ENCODE measurements at regions not wholly inside any gene's neighbourhood (a gene's known extent, or its start where the extent isn't known, plus 50 kb on each side); places are given as distances from the start of the nearest gene placed in this dataset.
"Not testable (repeated sequence)": the region's sequence is repeated elsewhere in the genome, so short reads cannot be mapped to it uniquely, and the experiment has no call there.

GRCh38 chr6:85010865-85011264 is 246.5 kb upstream of the TBX18 start:
- Histone ChIP-seq H3K9me3 (ENCODE audit: low read depth, low read length) (no peaks in the 10 kb centered on the region), H3K4me3 (no peak overlapping the region), H3K9ac (ENCODE audit: insufficient read length) (no peak overlapping the region), H3K36me3 (ENCODE audit: insufficient read depth, low read length) (no peaks in the 10 kb centered on the region), H3K27ac (no peak overlapping the region)
- DNase-seq (ENCODE audit: low read depth, low spot score), result no peak
- TF ChIP-seq FOXP2 (optimal IDR thresholded peaks at IDR 0.05; ENCODE audit: control extremely low read depth, extremely low read length, insufficient read depth) (no peak), EZH2 (IDR thresholded peaks at IDR 0.05) (no peak), POLR2AphosphoS5 (IDR thresholded peaks at IDR 0.05; ENCODE audit: borderline replicate concordance, low read depth, low read length) (no peak)

GRCh38 chr6:85008296-85009009 is 244.1 kb upstream of the TBX18 start:
- no peak for DNase-seq (ENCODE audit: low read depth, low spot score)
- no peaks in the 10 kb centered on the region for H3K36me3 ChIP-seq (ENCODE audit: insufficient read depth, low read length)
- no peak for TF ChIP-seq POLR2AphosphoS5 (IDR thresholded peaks at IDR 0.05; ENCODE audit: borderline replicate concordance, low read depth, low read length)
- no peak for TF ChIP-seq FOXP2 (optimal IDR thresholded peaks at IDR 0.05; ENCODE audit: control extremely low read depth, extremely low read length, insufficient read depth)
- TF ChIP-seq EZH2 (IDR thresholded peaks at IDR 0.05), result no peak
- no peak overlapping the region for H3K4me3 ChIP-seq
- no peak overlapping the region for H3K27ac ChIP-seq
- no peaks in the 10 kb centered on the region for H3K9me3 ChIP-seq (ENCODE audit: low read depth, low read length)
- H3K9ac ChIP-seq (ENCODE audit: insufficient read length), result no peak overlapping the region

- Histone ChIP-seq H3K27ac (no peak overlapping the region), H3K36me3 (ENCODE audit: insufficient read depth, low read length) (no peaks in the 10 kb centered on the region), H3K9me3 (ENCODE audit: low read depth, low read length) (no peaks in the 10 kb centered on the region), H3K9ac (ENCODE audit: insufficient read length) (no peak overlapping the region), H3K4me3 (no peak overlapping the region)
- no peak for DNase-seq (ENCODE audit: low read depth, low spot score)
- TF ChIP-seq EZH2 (IDR thresholded peaks at IDR 0.05) (no peak), FOXP2 (optimal IDR thresholded peaks at IDR 0.05; ENCODE audit: control extremely low read depth, extremely low read length, insufficient read depth) (peak; percentile 93)
Observed at GRCh38 chr6:85006362-85006761, 242.0 kb upstream of the TBX18 start.

GRCh38 chr6:85005494-85005893 is 241.1 kb upstream of the TBX18 start:
- no peak for TF ChIP-seq POLR2AphosphoS5 (IDR thresholded peaks at IDR 0.05; ENCODE audit: borderline replicate concordance, low read depth, low read length)
- no peak for TF ChIP-seq FOXP2 (optimal IDR thresholded peaks at IDR 0.05; ENCODE audit: control extremely low read depth, extremely low read length, insufficient read depth)
- no peak for TF ChIP-seq EZH2 (IDR thresholded peaks at IDR 0.05)
- H3K27ac ChIP-seq, result no peak overlapping the region

GRCh38 chr6:85004361-85004995 is 240.1 kb upstream of the TBX18 start:
- H3K4me3 ChIP-seq, result no peak overlapping the region
- no peak for DNase-seq (ENCODE audit: low read depth, low spot score)
- no peaks in the 10 kb centered on the region for H3K9me3 ChIP-seq (ENCODE audit: low read depth, low read length)
- no peak overlapping the region for H3K9ac ChIP-seq (ENCODE audit: insufficient read length)
- H3K36me3 ChIP-seq (ENCODE audit: insufficient read depth, low read length), result no peaks in the 10 kb centered on the region
- TF ChIP-seq EZH2 (IDR thresholded peaks at IDR 0.05), result no peak
- no peak for TF ChIP-seq POLR2AphosphoS5 (IDR thresholded peaks at IDR 0.05; ENCODE audit: borderline replicate concordance, low read depth, low read length)
- no peak for TF ChIP-seq FOXP2 (optimal IDR thresholded peaks at IDR 0.05; ENCODE audit: control extremely low read depth, extremely low read length, insufficient read depth)
- H3K27ac ChIP-seq, result no peak overlapping the region

More at GRCh38 chr6:85005494-85005893, 241.1 kb upstream of the TBX18 start:
- H3K36me3 ChIP-seq (ENCODE audit: insufficient read depth, low read length), result no peaks in the 10 kb centered on the region
- H3K9me3 ChIP-seq (ENCODE audit: low read depth, low read length), result no peaks in the 10 kb centered on the region
- no peak for DNase-seq (ENCODE audit: low read depth, low spot score)
- H3K4me3 ChIP-seq, result no peak overlapping the region
- no peak overlapping the region for H3K9ac ChIP-seq (ENCODE audit: insufficient read length)

- H3K27ac ChIP-seq, result no peak overlapping the region
- no peak for DNase-seq (ENCODE audit: low read depth, low spot score)
- no peak overlapping the region for H3K4me3 ChIP-seq
- TF ChIP-seq EZH2 (IDR thresholded peaks at IDR 0.05) (no peak), POLR2AphosphoS5 (IDR thresholded peaks at IDR 0.05; ENCODE audit: borderline replicate concordance, low read depth, low read length) (no peak), FOXP2 (optimal IDR thresholded peaks at IDR 0.05; ENCODE audit: control extremely low read depth, extremely low read length, insufficient read depth) (no peak)
- no peaks in the 10 kb centered on the region for H3K9me3 ChIP-seq (ENCODE audit: low read depth, low read length)
- H3K9ac ChIP-seq (ENCODE audit: insufficient read length), result no peak overlapping the region
- H3K36me3 ChIP-seq (ENCODE audit: insufficient read depth, low read length), result no peaks in the 10 kb centered on the region
Observed at GRCh38 chr6:85002847-85003246, 238.4 kb upstream of the TBX18 start.

GRCh38 chr6:85000001-85000400 is 235.6 kb upstream of the TBX18 start:
- no peak for DNase-seq (ENCODE audit: low read depth, low spot score)
- Histone ChIP-seq H3K27ac (no peak overlapping the region), H3K9ac (ENCODE audit: insufficient read length) (no peak overlapping the region), H3K4me3 (no peak overlapping the region), H3K9me3 (ENCODE audit: low read depth, low read length) (no peaks in the 10 kb centered on the region), H3K36me3 (ENCODE audit: insufficient read depth, low read length) (no peaks in the 10 kb centered on the region)
- no peak for TF ChIP-seq FOXP2 (optimal IDR thresholded peaks at IDR 0.05; ENCODE audit: control extremely low read depth, extremely low read length, insufficient read depth)
- TF ChIP-seq POLR2AphosphoS5 (IDR thresholded peaks at IDR 0.05; ENCODE audit: borderline replicate concordance, low read depth, low read length), result no peak
- no peak for TF ChIP-seq EZH2 (IDR thresholded peaks at IDR 0.05)

GRCh38 chr6:84998223-84998622 is 233.8 kb upstream of the TBX18 start:
- H3K36me3 ChIP-seq (ENCODE audit: insufficient read depth, low read length), result no peaks in the 10 kb centered on the region
- no peak overlapping the region for H3K9ac ChIP-seq (ENCODE audit: insufficient read length)
- H3K27ac ChIP-seq, result no peak overlapping the region
- DNase-seq (ENCODE audit: low read depth, low spot score), result no peak
- no peaks in the 10 kb centered on the region for H3K9me3 ChIP-seq (ENCODE audit: low read depth, low read length)
- no peak overlapping the region for H3K4me3 ChIP-seq
- no peak for TF ChIP-seq EZH2 (IDR thresholded peaks at IDR 0.05)
- no peak for TF ChIP-seq FOXP2 (optimal IDR thresholded peaks at IDR 0.05; ENCODE audit: control extremely low read depth, extremely low read length, insufficient read depth)
- no peak for TF ChIP-seq POLR2AphosphoS5 (IDR thresholded peaks at IDR 0.05; ENCODE audit: borderline replicate concordance, low read depth, low read length)

GRCh38 chr6:84988766-84989165 is 224.4 kb upstream of the TBX18 start:
- H3K36me3 ChIP-seq (ENCODE audit: insufficient read depth, low read length); H3K9me3 ChIP-seq (ENCODE audit: low read depth, low read length); H3K9ac ChIP-seq (ENCODE audit: insufficient read length); DNase-seq (ENCODE audit: low read depth, low spot score); H3K27ac ChIP-seq; H3K4me3 ChIP-seq: not testable (repeated sequence)

- not testable (repeated sequence) for H3K9ac ChIP-seq (ENCODE audit: insufficient read length); DNase-seq (ENCODE audit: low read depth, low spot score); H3K9me3 ChIP-seq (ENCODE audit: low read depth, low read length); H3K27ac ChIP-seq; H3K4me3 ChIP-seq; H3K36me3 ChIP-seq (ENCODE audit: insufficient read depth, low read length)
Observed at GRCh38 chr6:84985490-84985889, 221.1 kb upstream of the TBX18 start.
